PC-3 (cell line): ENCODE measurements at regions not wholly inside any gene's neighbourhood (a gene's known extent, or its start where the extent isn't known, plus 50 kb on each side); places are given as distances from the start of the nearest gene placed in this dataset.

Source experiments
- ATAC-seq: fragments of 200-7000 bp; cut with Tn5 transposase; 2 replicates; pipeline ENCODE4 v1.9.1; 2020; ENCODE audit warnings: mild to moderate bottlenecking, moderate library complexity
- BruUV-seq: library from RNA; stranded (reverse); fragments of 400-500 nt; replicated peaks from 2 replicates; lab custom pipeline; 2021; lab: Mats Ljungman, UMichigan
- CTCF ChIA-PET: fragments of 300-600 bp; sonication (Branson Sonifier 250); formaldehyde crosslinking; loops from one replicate; lab custom pipeline; 2022; ENCODE audit warnings: antibody characterized with exemption; lab: Charles Lee
- POLR2A ChIA-PET: fragments of 300-600 bp; sonication (Branson Sonifier 250); formaldehyde crosslinking; loops from one replicate; lab custom pipeline; 2022; ENCODE audit warnings: antibody characterized with exemption; ENCODE audit not compliant: unreplicated experiment; lab: Charles Lee
- DNase-seq: peaks from one replicate; pipeline ENCODE4 v3.0.0-alpha.2; 2015
- H2AFZ ChIP-seq: fragments of 300-600 bp; sonication (generic); 2 replicates; pipeline ENCODE4 v1.6.0; 2016; ENCODE audit warnings: antibody characterized with exemption, low read length
- H3F3A ChIP-seq: fragments of 300-600 bp; sonication (generic); one replicate; pipeline ENCODE4 v1.6.0; 2017; ENCODE audit warnings: antibody characterized with exemption, low read length, control low read depth, mild to moderate bottlenecking; ENCODE audit not compliant: unreplicated experiment
- H3K27ac ChIP-seq: fragments of 300-600 bp; sonication (generic); 2 replicates; pipeline ENCODE4 v1.5.1; 2016; ENCODE audit warnings: mild to moderate bottlenecking, low read length
- H3K27me3 ChIP-seq: fragments of 300-600 bp; sonication (generic); 2 replicates; pipeline ENCODE4 v1.6.1; 2016; ENCODE audit warnings: low read length, mixed read lengths
- H3K36me3 ChIP-seq: fragments of 300-600 bp; sonication (generic); 2 replicates; pipeline ENCODE4 v1.6.1; 2016; ENCODE audit warnings: low read depth, mixed run types, low read length, mixed read lengths
- H3K4me1 ChIP-seq: fragments of 300-600 bp; sonication (generic); 2 replicates; pipeline ENCODE4 v1.5.1; 2016; ENCODE audit warnings: low read length; ENCODE audit not compliant: insufficient read depth
- H3K4me2 ChIP-seq: fragments of 300-600 bp; sonication (generic); 2 replicates; pipeline ENCODE4 v1.6.0; 2016; ENCODE audit warnings: low read length
- H3K4me3 ChIP-seq: fragments of 300-600 bp; sonication (generic); 2 replicates; pipeline ENCODE4 v1.5.1; 2016; ENCODE audit warnings: mild to moderate bottlenecking, low read length, mixed read lengths
- H3K79me2 ChIP-seq: fragments of 300-600 bp; sonication (generic); 2 replicates; pipeline ENCODE4 v1.6.1; 2017; ENCODE audit warnings: low read length, mixed read lengths
- H3K9ac ChIP-seq: fragments of 300-600 bp; sonication (generic); 2 replicates; pipeline ENCODE4 v1.6.0; 2016; ENCODE audit warnings: mild to moderate bottlenecking, low read length
- H3K9me2 ChIP-seq: fragments of 300-600 bp; sonication (generic); replicated peaks from 2 replicates; pipeline ENCODE4 v1.6.1; 2016; ENCODE audit warnings: mixed run types, low read length, mixed read lengths
- H3K9me3 ChIP-seq: fragments of 300-600 bp; sonication (generic); 2 replicates; pipeline ENCODE4 v1.6.1; 2016; ENCODE audit warnings: low read length, mixed read lengths
- H4K20me1 ChIP-seq: fragments of 300-600 bp; sonication (generic); 2 replicates; pipeline ENCODE4 v1.6.1; 2016; ENCODE audit warnings: low read length, mixed read lengths
- EZH2 ChIP-seq: fragments of 300-600 bp; sonication (generic); IDR thresholded peaks from one replicate; pipeline ENCODE4 v1.6.1; 2017; ENCODE audit warnings: antibody characterized with exemption, mild to moderate bottlenecking, low read length; ENCODE audit not compliant: unreplicated experiment
- EZH2phosphoT487 ChIP-seq: fragments of 300-600 bp; sonication (generic); IDR thresholded peaks from 2 replicates; pipeline ENCODE4 v1.6.1; 2018; ENCODE audit warnings: mild to moderate bottlenecking, antibody characterized with exemption, low read length, borderline replicate concordance
- intact Hi-C: fragments of 100-400 bp; cut with micrococcal nuclease; formaldehyde crosslinking; loops from 2 replicates; pipeline ENCODE4 v1.9.0; 2023
- TF ChIP-seq, protein P1 (sequence below): fragments of 300-600 bp; sonication (generic); conservative IDR thresholded peaks from 2 replicates; pipeline ENCODE4 v1.5.1; 2017; ENCODE audit warnings: antibody characterized with exemption, low read depth, mild to moderate bottlenecking, low read length

DNA sequence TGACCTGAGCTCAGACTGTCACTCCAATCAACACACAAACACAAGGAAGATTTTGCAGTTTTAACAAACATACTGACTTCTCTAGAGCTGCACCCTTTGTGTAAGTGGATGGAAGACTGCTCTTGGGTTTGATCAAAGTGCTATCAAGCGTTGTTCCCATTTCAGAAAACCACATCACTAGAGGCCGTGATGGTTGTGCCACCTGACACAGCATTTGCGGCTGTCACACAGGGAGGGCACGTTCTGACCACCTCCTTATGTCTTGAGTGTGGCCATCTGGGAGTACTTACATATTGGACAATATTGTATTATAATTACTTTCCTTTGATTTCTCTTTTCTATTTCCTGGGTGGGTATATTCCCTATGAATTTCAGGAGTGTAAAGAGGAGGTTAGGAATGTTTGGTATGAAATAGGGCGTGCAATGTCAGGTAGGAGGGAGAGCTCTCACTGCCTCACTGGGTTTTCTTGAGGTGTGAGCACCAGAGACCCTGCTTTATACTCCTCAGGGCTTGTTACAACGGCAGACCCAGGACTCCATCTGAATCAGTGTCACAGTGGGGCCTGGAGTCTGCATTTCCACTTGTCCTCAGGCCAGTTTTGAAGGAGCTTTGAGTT is 74.3 kb downstream of the SYNE3 start:
- H3K36me3 ChIP-seq = no peaks in the 10 kb centered on the region
- H2AFZ ChIP-seq = no peak overlapping the region
- no peak overlapping the region for H3K4me2 ChIP-seq
- CTCF ChIA-PET = interaction anchor here (0.6 to 1.2 kb wide), 13 partner anchors 10 to 115 kb away, joined by 3 to 11 read pairs (median 3); partner anchors contain the start of gene GLRX5
- H4K20me1 ChIP-seq = no peaks in the 10 kb centered on the region
- no peak overlapping the region for H3K4me3 ChIP-seq
- no peak for TF ChIP-seq EZH2phosphoT487
- H3K9me2 ChIP-seq = no peaks in the 10 kb centered on the region
- no peaks in the 10 kb centered on the region for H3K27me3 ChIP-seq
- H3K9me3 ChIP-seq = no peaks in the 10 kb centered on the region
- ATAC-seq (peak; percentile 27), DNase-seq (no peak)
- POLR2A ChIA-PET = no interaction called here
- H3K9ac ChIP-seq = no peak overlapping the region
- BruUV-seq = no TSS peak
- no peak overlapping the region for H3K27ac ChIP-seq
- no peaks in the 10 kb centered on the region for H3K79me2 ChIP-seq
- intact Hi-C loops = loop anchor here (1.0 kb wide), 2 partner anchors 35 to 85 kb away; no protein-coding TSS in a partner anchor
- H3K4me1 ChIP-seq = no peaks in the 10 kb centered on the region
- no peaks in the 10 kb centered on the region for H3F3A ChIP-seq

DNA sequence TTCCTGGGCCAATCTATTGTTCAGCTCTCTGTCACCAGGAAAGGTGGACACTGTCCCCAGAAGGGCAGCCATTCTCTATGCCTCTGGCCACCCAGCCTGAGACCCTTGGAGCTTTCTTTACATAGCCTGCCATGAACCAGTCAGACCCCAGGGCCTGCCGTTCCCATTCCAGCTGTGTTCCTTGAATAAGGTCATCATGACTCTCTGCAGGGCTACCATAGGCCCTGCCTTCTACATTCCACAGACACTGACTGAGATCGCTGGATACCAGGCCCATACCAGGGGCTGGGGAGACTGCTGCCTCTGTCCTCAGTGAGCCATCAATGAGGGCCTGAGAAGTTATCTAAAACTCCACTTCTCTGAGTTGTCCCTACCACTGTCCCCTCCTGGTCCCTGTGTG is 75.5 kb downstream of the SYNE3 start:
- Histone ChIP-seq H2AFZ (no peak overlapping the region), H3K4me1 (no peaks in the 10 kb centered on the region), H3K79me2 (no peaks in the 10 kb centered on the region), H4K20me1 (no peaks in the 10 kb centered on the region), H3K9me2 (no peaks in the 10 kb centered on the region), H3K4me2 (no peak overlapping the region), H3K9ac (no peak overlapping the region), H3K9me3 (no peaks in the 10 kb centered on the region), H3F3A (no peaks in the 10 kb centered on the region), H3K27me3 (no peaks in the 10 kb centered on the region), H3K4me3 (no peak overlapping the region), H3K36me3 (no peaks in the 10 kb centered on the region), H3K27ac (no peak overlapping the region)
- no peak for ATAC-seq
- POLR2A ChIA-PET = no interaction called here
- BruUV-seq = no TSS peak
- DNase-seq = no peak
- CTCF ChIA-PET = no interaction called here
- TF ChIP-seq, protein P1, sequence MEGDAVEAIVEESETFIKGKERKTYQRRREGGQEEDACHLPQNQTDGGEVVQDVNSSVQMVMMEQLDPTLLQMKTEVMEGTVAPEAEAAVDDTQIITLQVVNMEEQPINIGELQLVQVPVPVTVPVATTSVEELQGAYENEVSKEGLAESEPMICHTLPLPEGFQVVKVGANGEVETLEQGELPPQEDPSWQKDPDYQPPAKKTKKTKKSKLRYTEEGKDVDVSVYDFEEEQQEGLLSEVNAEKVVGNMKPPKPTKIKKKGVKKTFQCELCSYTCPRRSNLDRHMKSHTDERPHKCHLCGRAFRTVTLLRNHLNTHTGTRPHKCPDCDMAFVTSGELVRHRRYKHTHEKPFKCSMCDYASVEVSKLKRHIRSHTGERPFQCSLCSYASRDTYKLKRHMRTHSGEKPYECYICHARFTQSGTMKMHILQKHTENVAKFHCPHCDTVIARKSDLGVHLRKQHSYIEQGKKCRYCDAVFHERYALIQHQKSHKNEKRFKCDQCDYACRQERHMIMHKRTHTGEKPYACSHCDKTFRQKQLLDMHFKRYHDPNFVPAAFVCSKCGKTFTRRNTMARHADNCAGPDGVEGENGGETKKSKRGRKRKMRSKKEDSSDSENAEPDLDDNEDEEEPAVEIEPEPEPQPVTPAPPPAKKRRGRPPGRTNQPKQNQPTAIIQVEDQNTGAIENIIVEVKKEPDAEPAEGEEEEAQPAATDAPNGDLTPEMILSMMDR = no peak
- intact Hi-C loops = no loop called here

DNA sequence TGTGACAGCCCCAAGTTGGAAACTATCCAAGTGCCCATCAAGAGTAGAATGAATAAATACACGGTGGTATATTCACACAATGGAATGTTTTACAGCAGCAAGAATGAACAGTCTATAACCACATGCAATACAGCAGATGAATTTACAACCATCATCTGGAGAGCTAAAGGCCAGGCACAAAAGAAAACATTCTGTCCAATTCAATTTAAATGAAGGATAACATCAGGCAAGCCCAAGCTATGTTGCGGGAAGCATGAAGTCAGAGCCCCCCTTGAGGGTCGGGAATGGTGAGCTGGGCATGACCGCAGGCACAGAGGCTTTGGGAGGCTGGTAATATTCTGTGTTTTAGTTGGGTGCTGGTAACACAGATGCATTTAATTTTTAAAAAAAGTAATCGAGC is 76.0 kb downstream of the SYNE3 start:
- no peak for DNase-seq
- Histone ChIP-seq H3K4me2 (no peak overlapping the region), H3K4me1 (no peaks in the 10 kb centered on the region), H3K27ac (no peak overlapping the region), H3K9me2 (no peaks in the 10 kb centered on the region), H3K9me3 (no peaks in the 10 kb centered on the region), H3K9ac (no peak overlapping the region), H3K36me3 (no peaks in the 10 kb centered on the region), H3K79me2 (no peaks in the 10 kb centered on the region), H3F3A (no peaks in the 10 kb centered on the region), H3K27me3 (no peaks in the 10 kb centered on the region), H2AFZ (no peak overlapping the region), H3K4me3 (no peak overlapping the region), H4K20me1 (no peaks in the 10 kb centered on the region)
- ChIA-PET CTCF (no interaction called here), POLR2A (no interaction called here)
- ATAC-seq = no peak
- no TSS peak for BruUV-seq
- intact Hi-C loops = no loop called here
- TF ChIP-seq, protein P1 = no peak
- no peak for TF ChIP-seq EZH2phosphoT487
- no peak for TF ChIP-seq EZH2
